ENCODE measurements at regions not wholly inside any gene's neighbourhood (a gene's known extent, or its start where the extent isn't known, plus 50 kb on each side); places are given as distances from the start of the nearest gene placed in this dataset.

- Histone ChIP-seq H3K36me3 (ENCODE audit: insufficient read depth, low read length, poor library complexity, severe bottlenecking) (no peaks in the 10 kb centered on the region), H3K4me3 (ENCODE audit: low read depth, low read length, poor library complexity, severe bottlenecking) (no peak overlapping the region), H3K4me1 (ENCODE audit: insufficient read depth, low read length, poor library complexity, severe bottlenecking) (no peaks in the 10 kb centered on the region), H3K27ac (ENCODE audit: low read depth, low read length, poor library complexity, severe bottlenecking) (no peak overlapping the region), H3K9me3 (ENCODE audit: low read depth, low read length, poor library complexity, severe bottlenecking) (no peaks in the 10 kb centered on the region), H3K27me3 (replicated peaks; ENCODE audit: insufficient read depth, low read depth, low read length, poor library complexity) (no peaks in the 10 kb centered on the region)
- intact Hi-C loops (cut with micrococcal nuclease; ENCODE audit: unreplicated experiment) = loop anchor here (5.0 kb wide), 1 partner anchor 60 kb away; no protein-coding TSS in a partner anchor
- DNase-seq (ENCODE audit: low spot score) = no peak
- no TSS peak for BruUV-seq (replicated peaks)
- ChIA-PET POLR2A (ENCODE audit: low non-redundant PET) (no interaction called here), CTCF (interaction anchor here (0.5 kb wide), 1 partner anchor 49 kb away, joined by 5 read pairs; no protein-coding TSS in a partner anchor)
- no peak for TF ChIP-seq CTCF (conservative IDR thresholded peaks at IDR 0.05; ENCODE audit: low read depth, low read length)
- no peak for TF ChIP-seq EZH2 (IDR thresholded peaks at IDR 0.05; ENCODE audit: borderline replicate concordance, low read depth, low read length, poor library complexity, severe bottlenecking)
These were observed 82.7 kb upstream of the SLC66A3 start for GRCh38 chr2:11072550-11072949.

GRCh38 chr2:11073251-11073650, 82.0 kb upstream of the SLC66A3 start:
- TF ChIP-seq EZH2 (IDR thresholded peaks at IDR 0.05; ENCODE audit: borderline replicate concordance, low read depth, low read length, poor library complexity, severe bottlenecking) (no peak), CTCF (conservative IDR thresholded peaks at IDR 0.05; ENCODE audit: low read depth, low read length) (peak; percentile 84)
- ChIA-PET CTCF (interaction anchor here (0.5 kb wide), 1 partner anchor 50 kb away, joined by 5 read pairs; no protein-coding TSS in a partner anchor), POLR2A (ENCODE audit: low non-redundant PET) (no interaction called here)
- no peak overlapping the region for H3K4me3 ChIP-seq (ENCODE audit: low read depth, low read length, poor library complexity, severe bottlenecking)
- intact Hi-C loops (cut with micrococcal nuclease; ENCODE audit: unreplicated experiment) = loop anchor here (5.0 kb wide), 1 partner anchor 61 kb away; no protein-coding TSS in a partner anchor
- no TSS peak for BruUV-seq (replicated peaks)
- DNase-seq (ENCODE audit: low spot score) = peak; percentile 63
- H3K27ac ChIP-seq (ENCODE audit: low read depth, low read length, poor library complexity, severe bottlenecking) = no peak overlapping the region
- no peaks in the 10 kb centered on the region for H3K36me3 ChIP-seq (ENCODE audit: insufficient read depth, low read length, poor library complexity, severe bottlenecking)
- H3K27me3 ChIP-seq (replicated peaks; ENCODE audit: insufficient read depth, low read depth, low read length, poor library complexity) = no peaks in the 10 kb centered on the region
- no peaks in the 10 kb centered on the region for H3K9me3 ChIP-seq (ENCODE audit: low read depth, low read length, poor library complexity, severe bottlenecking)
- no peaks in the 10 kb centered on the region for H3K4me1 ChIP-seq (ENCODE audit: insufficient read depth, low read length, poor library complexity, severe bottlenecking)

GRCh38 chr2:11073776-11074175, 81.5 kb upstream of the SLC66A3 start:
- TF ChIP-seq EZH2 (IDR thresholded peaks at IDR 0.05; ENCODE audit: borderline replicate concordance, low read depth, low read length, poor library complexity, severe bottlenecking) = no peak
- no peak for TF ChIP-seq CTCF (conservative IDR thresholded peaks at IDR 0.05; ENCODE audit: low read depth, low read length)
- no TSS peak for BruUV-seq (replicated peaks)
- Histone ChIP-seq H3K27ac (ENCODE audit: low read depth, low read length, poor library complexity, severe bottlenecking) (no peak overlapping the region), H3K36me3 (ENCODE audit: insufficient read depth, low read length, poor library complexity, severe bottlenecking) (no peaks in the 10 kb centered on the region), H3K9me3 (ENCODE audit: low read depth, low read length, poor library complexity, severe bottlenecking) (no peaks in the 10 kb centered on the region), H3K27me3 (replicated peaks; ENCODE audit: insufficient read depth, low read depth, low read length, poor library complexity) (no peaks in the 10 kb centered on the region), H3K4me1 (ENCODE audit: insufficient read depth, low read length, poor library complexity, severe bottlenecking) (no peaks in the 10 kb centered on the region), H3K4me3 (ENCODE audit: low read depth, low read length, poor library complexity, severe bottlenecking) (no peak overlapping the region)
- ChIA-PET CTCF (no interaction called here), POLR2A (ENCODE audit: low non-redundant PET) (no interaction called here)
- DNase-seq (ENCODE audit: low spot score) = no peak
- intact Hi-C loops (cut with micrococcal nuclease; ENCODE audit: unreplicated experiment) = loop anchor here (5.0 kb wide), 1 partner anchor 61 kb away; no protein-coding TSS in a partner anchor
